SK-N-SH (cell line): ENCODE measurements at regions not wholly inside any gene's neighbourhood (a gene's known extent, or its start where the extent isn't known, plus 50 kb on each side); places are given as distances from the start of the nearest gene placed in this dataset.

Source experiments
- CTCF ChIA-PET: fragments of 300-600, 350-600 bp; formaldehyde crosslinking; extraction: SDS; loops from one replicate; lab custom pipeline; 2021; lab: Yijun Ruan, JAX
- POLR2A ChIA-PET: fragments of 350-600 bp; sonication (Branson Sonifier 250); formaldehyde crosslinking; extraction: SDS; loops from one replicate; lab custom pipeline; 2020; ENCODE audit warnings: antibody characterized with exemption, inconsistent platforms; lab: Yijun Ruan, JAX
- DNase-seq: peaks from one replicate; pipeline ENCODE4 v3.0.0; 2012
- H2AFZ ChIP-seq: fragments of 200-600 bp; sonication (generic); 2 replicates; pipeline ENCODE4 v1.8.1; 2016; ENCODE audit warnings: antibody characterized with exemption, mild to moderate bottlenecking, low read depth
- H3F3A ChIP-seq: fragments of 200-600 bp; sonication (generic); replicated peaks from 2 replicates; pipeline ENCODE3; 2016; ENCODE audit warnings: antibody characterized with exemption, mild to moderate bottlenecking; ENCODE audit not compliant: insufficient read depth
- H3K27ac ChIP-seq, 2 experiments: fragments of 200-500 bp in 1 of 2; fragments of 200-600 bp in 1 of 2; sonication (Bioruptor generic) in 1 of 2; sonication (generic), shearing (Covaris generic) in 1 of 2; 2 replicates each; pipeline versions ENCODE4 v1.5.1 to v1.6.1; 2014 to 2016; ENCODE audit warnings: low read depth in 2 of 2, inconsistent platforms in 1 of 2, low read length in 1 of 2, mild to moderate bottlenecking in 1 of 2, mixed read lengths in 1 of 2
- H3K27me3 ChIP-seq: fragments of 200-600 bp; sonication (generic), shearing (Covaris generic); 2 replicates; pipeline ENCODE4 v1.6.1; 2016; ENCODE audit warnings: mixed run types; ENCODE audit not compliant: insufficient read depth
- H3K36me3 ChIP-seq, 2 experiments: fragments of 200-500 bp in 1 of 2; fragments of 200-600 bp in 1 of 2; sonication (Bioruptor generic) in 1 of 2; sonication (generic) in 1 of 2; replicated peaks in 1 of 2; 2 replicates each; pipeline versions ENCODE3 to v1.5.1; 2014 to 2016; ENCODE audit warnings: low read length in 1 of 2, mild to moderate bottlenecking in 1 of 2; ENCODE audit not compliant: insufficient read depth in 2 of 2, control insufficient read depth in 1 of 2
- H3K4me1 ChIP-seq, 2 experiments: fragments of 200-500 bp in 1 of 2; fragments of 200-600 bp in 1 of 2; sonication (Bioruptor generic) in 1 of 2; sonication (generic), shearing (Covaris generic) in 1 of 2; 2 replicates each; pipeline versions ENCODE4 v1.5.1 to v1.6.1; 2014 to 2016; ENCODE audit warnings: low read depth in 1 of 2, low read length in 1 of 2, mixed run types in 1 of 2; ENCODE audit not compliant: insufficient read depth in 2 of 2, control insufficient read depth in 1 of 2
- H3K4me2 ChIP-seq: fragments of 200-600 bp; sonication (generic), shearing (Covaris generic); 2 replicates; pipeline ENCODE4 v1.6.1; 2017; ENCODE audit warnings: mixed run types
- H3K4me3 ChIP-seq, 2 experiments: fragments of 200-500 bp in 1 of 2; fragments of 200-600 bp in 1 of 2; sonication (Bioruptor generic) in 1 of 2; sonication (generic), shearing (Covaris generic) in 1 of 2; 2 replicates each; pipeline versions ENCODE4 v1.5.1 to v1.8.1; 2014 to 2016; ENCODE audit warnings: low read depth in 2 of 2, inconsistent platforms in 1 of 2, low read length in 1 of 2, mild to moderate bottlenecking in 1 of 2, mixed read lengths in 1 of 2, moderate library complexity in 1 of 2
- H3K79me2 ChIP-seq: fragments of 200-600 bp; sonication (generic); 2 replicates; pipeline ENCODE4 v1.8.1; 2017; ENCODE audit warnings: mild to moderate bottlenecking; ENCODE audit not compliant: insufficient read depth
- H3K9ac ChIP-seq: fragments of 200-600 bp; sonication (generic); 2 replicates; pipeline ENCODE4 v1.6.1; 2017; ENCODE audit warnings: mixed run types
- H3K9me2 ChIP-seq: fragments of 200-600 bp; sonication (generic); 2 replicates; pipeline ENCODE4 v1.6.1; 2017; ENCODE audit warnings: mixed run types
- H3K9me3 ChIP-seq: fragments of 200-600 bp; sonication (generic); 2 replicates; pipeline ENCODE4 v1.6.1; 2017; ENCODE audit warnings: mixed run types, mild to moderate bottlenecking, moderate library complexity
- H4K20me1 ChIP-seq: fragments of 200-600 bp; sonication (generic); 2 replicates; pipeline ENCODE4 v1.6.1; 2017; ENCODE audit warnings: mild to moderate bottlenecking, mixed run types; ENCODE audit not compliant: insufficient read depth
- ELF1 ChIP-seq: IDR thresholded peaks from 2 replicates; pipeline ENCODE4 v1.4.0; 2012
- EZH2phosphoT487 ChIP-seq: fragments of 200-600 bp; sonication (generic); IDR thresholded peaks from 2 replicates; pipeline ENCODE4 v1.6.1; 2017; ENCODE audit warnings: low read depth, mixed run types, mild to moderate bottlenecking, antibody characterized with exemption, moderate library complexity, borderline replicate concordance
- FOXJ3 ChIP-seq: sonication (generic); formaldehyde crosslinking; IDR thresholded peaks from 2 replicates; pipeline ENCODE4 v1.5.1; 2020; ENCODE audit warnings: mild to moderate bottlenecking, missing genetic modification reagents
- FOXM1 ChIP-seq: IDR thresholded peaks from 2 replicates; pipeline ENCODE4 v1.4.0; 2012; ENCODE audit warnings: low read depth, mild to moderate bottlenecking
- GABPA ChIP-seq: IDR thresholded peaks from 2 replicates; pipeline ENCODE4 v1.4.0; 2012; ENCODE audit warnings: low read depth, mild to moderate bottlenecking
- GATA2 ChIP-seq: sonication (generic); formaldehyde crosslinking; IDR thresholded peaks from 2 replicates; pipeline ENCODE4 v1.5.0; 2020; ENCODE audit warnings: mild to moderate bottlenecking, missing genetic modification reagents
- NRF1 ChIP-seq: IDR thresholded peaks from 2 replicates; pipeline ENCODE4 v1.6.1; 2012; ENCODE audit warnings: low read depth, mild to moderate bottlenecking, low read length
- RAD21 ChIP-seq: IDR thresholded peaks from 2 replicates; pipeline ENCODE4 v1.6.1; 2012; ENCODE audit warnings: mild to moderate bottlenecking, low read length
- RFX5 ChIP-seq: IDR thresholded peaks from 2 replicates; pipeline ENCODE4 v1.6.1; 2012; ENCODE audit warnings: mild to moderate bottlenecking, improper control_type of control experiment, low read length
- SIN3A ChIP-seq: IDR thresholded peaks from 2 replicates; pipeline ENCODE4 v1.6.1; 2012; ENCODE audit warnings: low read depth, mild to moderate bottlenecking, low read length, moderate library complexity, borderline replicate concordance
- SMC3 ChIP-seq: IDR thresholded peaks from 2 replicates; pipeline ENCODE4 v1.6.1; 2012; ENCODE audit warnings: low read depth, low read length, improper control_type of control experiment
- USF1 ChIP-seq: IDR thresholded peaks from 2 replicates; pipeline ENCODE4 v1.4.0; 2012; ENCODE audit warnings: low read depth, borderline replicate concordance
- YY1 ChIP-seq: IDR thresholded peaks from 2 replicates; pipeline ENCODE4 v1.4.0; 2012; ENCODE audit warnings: low read depth, mild to moderate bottlenecking
- ZBTB33 ChIP-seq: IDR thresholded peaks from 2 replicates; pipeline ENCODE4 v1.4.0; 2012; ENCODE audit warnings: low read depth, borderline replicate concordance
- WGBS: methylation state at CpG from one replicate; pipeline ENCODE4 v1.1.6; 2017; ENCODE audit warnings: low lambda C conversion rate; 5-methylcytosine and 5-hydroxymethylcytosine counted together
- TF ChIP-seq, protein P1 (sequence below): fragments of 200-600 bp; sonication (generic); IDR thresholded peaks from 2 replicates; pipeline ENCODE4 v1.6.1; 2017; ENCODE audit warnings: antibody characterized with exemption, mild to moderate bottlenecking, moderate library complexity
- TF ChIP-seq, protein P2 (sequence below): IDR thresholded peaks from 2 replicates; pipeline ENCODE4 v1.6.1; 2012; ENCODE audit warnings: mild to moderate bottlenecking, low read depth, low read length, moderate library complexity

- no peak overlapping the region for H2AFZ ChIP-seq
- DNase-seq, result no peak
- H3K4me3 ChIP-seq, result no peak overlapping the region
- CTCF ChIA-PET, result interaction anchor here (0.6 to 1.6 kb wide), 5 partner anchors 9 to 625 kb away, joined by 3 to 5 read pairs (median 3); no protein-coding TSS in a partner anchor
- no peaks in the 10 kb centered on the region for H3K9me2 ChIP-seq
- H3K27me3 ChIP-seq, result peaks cover 37% of the 10 kb centered on the region; the same call in 1 of the 2 replicates
- no peak overlapping the region for H3K9ac ChIP-seq
- no peaks in the 10 kb centered on the region for H4K20me1 ChIP-seq
- no peaks in the 10 kb centered on the region for H3K9me3 ChIP-seq
- WGBS, result 9% methylated on average over 2 of the region's 2 CpGs
- H3K4me2 ChIP-seq, result no peak overlapping the region
- H3K79me2 ChIP-seq, result no peaks in the 10 kb centered on the region
- H3K4me1 ChIP-seq, result no peaks in the 10 kb centered on the region; a peak in 2 of 4 replicates
- no peaks in the 10 kb centered on the region for H3K36me3 ChIP-seq
- H3F3A ChIP-seq, result no peaks in the 10 kb centered on the region
- no peak overlapping the region for H3K27ac ChIP-seq
- POLR2A ChIA-PET, result no interaction called here
- TF ChIP-seq RAD21, result no peak
- no peak for TF ChIP-seq EZH2phosphoT487
- TF ChIP-seq YY1, result no peak
- no peak for TF ChIP-seq SIN3A
- no peak for TF ChIP-seq SMC3
- TF ChIP-seq, protein P1, sequence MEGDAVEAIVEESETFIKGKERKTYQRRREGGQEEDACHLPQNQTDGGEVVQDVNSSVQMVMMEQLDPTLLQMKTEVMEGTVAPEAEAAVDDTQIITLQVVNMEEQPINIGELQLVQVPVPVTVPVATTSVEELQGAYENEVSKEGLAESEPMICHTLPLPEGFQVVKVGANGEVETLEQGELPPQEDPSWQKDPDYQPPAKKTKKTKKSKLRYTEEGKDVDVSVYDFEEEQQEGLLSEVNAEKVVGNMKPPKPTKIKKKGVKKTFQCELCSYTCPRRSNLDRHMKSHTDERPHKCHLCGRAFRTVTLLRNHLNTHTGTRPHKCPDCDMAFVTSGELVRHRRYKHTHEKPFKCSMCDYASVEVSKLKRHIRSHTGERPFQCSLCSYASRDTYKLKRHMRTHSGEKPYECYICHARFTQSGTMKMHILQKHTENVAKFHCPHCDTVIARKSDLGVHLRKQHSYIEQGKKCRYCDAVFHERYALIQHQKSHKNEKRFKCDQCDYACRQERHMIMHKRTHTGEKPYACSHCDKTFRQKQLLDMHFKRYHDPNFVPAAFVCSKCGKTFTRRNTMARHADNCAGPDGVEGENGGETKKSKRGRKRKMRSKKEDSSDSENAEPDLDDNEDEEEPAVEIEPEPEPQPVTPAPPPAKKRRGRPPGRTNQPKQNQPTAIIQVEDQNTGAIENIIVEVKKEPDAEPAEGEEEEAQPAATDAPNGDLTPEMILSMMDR, result no peak
- TF ChIP-seq RFX5, result no peak
- TF ChIP-seq, protein P2, sequence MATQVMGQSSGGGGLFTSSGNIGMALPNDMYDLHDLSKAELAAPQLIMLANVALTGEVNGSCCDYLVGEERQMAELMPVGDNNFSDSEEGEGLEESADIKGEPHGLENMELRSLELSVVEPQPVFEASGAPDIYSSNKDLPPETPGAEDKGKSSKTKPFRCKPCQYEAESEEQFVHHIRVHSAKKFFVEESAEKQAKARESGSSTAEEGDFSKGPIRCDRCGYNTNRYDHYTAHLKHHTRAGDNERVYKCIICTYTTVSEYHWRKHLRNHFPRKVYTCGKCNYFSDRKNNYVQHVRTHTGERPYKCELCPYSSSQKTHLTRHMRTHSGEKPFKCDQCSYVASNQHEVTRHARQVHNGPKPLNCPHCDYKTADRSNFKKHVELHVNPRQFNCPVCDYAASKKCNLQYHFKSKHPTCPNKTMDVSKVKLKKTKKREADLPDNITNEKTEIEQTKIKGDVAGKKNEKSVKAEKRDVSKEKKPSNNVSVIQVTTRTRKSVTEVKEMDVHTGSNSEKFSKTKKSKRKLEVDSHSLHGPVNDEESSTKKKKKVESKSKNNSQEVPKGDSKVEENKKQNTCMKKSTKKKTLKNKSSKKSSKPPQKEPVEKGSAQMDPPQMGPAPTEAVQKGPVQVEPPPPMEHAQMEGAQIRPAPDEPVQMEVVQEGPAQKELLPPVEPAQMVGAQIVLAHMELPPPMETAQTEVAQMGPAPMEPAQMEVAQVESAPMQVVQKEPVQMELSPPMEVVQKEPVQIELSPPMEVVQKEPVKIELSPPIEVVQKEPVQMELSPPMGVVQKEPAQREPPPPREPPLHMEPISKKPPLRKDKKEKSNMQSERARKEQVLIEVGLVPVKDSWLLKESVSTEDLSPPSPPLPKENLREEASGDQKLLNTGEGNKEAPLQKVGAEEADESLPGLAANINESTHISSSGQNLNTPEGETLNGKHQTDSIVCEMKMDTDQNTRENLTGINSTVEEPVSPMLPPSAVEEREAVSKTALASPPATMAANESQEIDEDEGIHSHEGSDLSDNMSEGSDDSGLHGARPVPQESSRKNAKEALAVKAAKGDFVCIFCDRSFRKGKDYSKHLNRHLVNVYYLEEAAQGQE, result no peak
- TF ChIP-seq GABPA, result no peak
- TF ChIP-seq FOXJ3, result no peak
- no peak for TF ChIP-seq ZBTB33
- no peak for TF ChIP-seq USF1
- TF ChIP-seq ELF1, result no peak
- TF ChIP-seq NRF1, result no peak
- TF ChIP-seq GATA2 (CRISPR knock-in tag), result no peak
- no peak for TF ChIP-seq FOXM1
Measured at GRCh38 chr7:16984375-16984774, 102.6 kb upstream of the AGR3 start.
